SK-N-SH treated with all-trans-retinoic acid at 6 μM for 48 hours (cell line): ENCODE measurements at regions not wholly inside any gene's neighbourhood (a gene's known extent, or its start where the extent isn't known, plus 50 kb on each side); places are given as distances from the start of the nearest gene placed in this dataset.

Experiments used
- ATAC-seq: fragments of 200-7000 bp; cut with Tn5 transposase; 3 replicates; pipeline ENCODE4 v1.9.1; 2020; ENCODE audit warnings: mild to moderate bottlenecking, moderate library complexity
- ARNTL ChIP-seq: fragments of 450-650 bp; formaldehyde crosslinking; IDR thresholded peaks from 2 replicates; pipeline ENCODE4 v1.5.0; 2020; ENCODE audit warnings: low read depth, mild to moderate bottlenecking, moderate library complexity, borderline replicate concordance
- BACH2 ChIP-seq: fragments of 250-450 bp; sonication (Bioruptor Pico); IDR thresholded peaks from 2 replicates; pipeline ENCODE4 v1.9.0; 2021; ENCODE audit warnings: mild to moderate bottlenecking, borderline replicate concordance
- CSDC2 ChIP-seq: fragments of 250-450 bp; sonication (Bioruptor Pico); IDR thresholded peaks from 2 replicates; pipeline ENCODE4 v1.5.0; 2020; ENCODE audit warnings: mild to moderate bottlenecking, moderate library complexity
- ISL1 ChIP-seq: fragments of 250-450 bp; sonication (Bioruptor Pico); IDR thresholded peaks from 2 replicates; pipeline ENCODE4 v2.1.2; 2022; ENCODE audit warnings: mild to moderate bottlenecking, moderate library complexity
- OSR1 ChIP-seq: fragments of 250-450 bp; sonication (Bioruptor Pico); IDR thresholded peaks from 2 replicates; pipeline ENCODE4 v1.8.0; 2022; ENCODE audit warnings: moderate library complexity, mild to moderate bottlenecking, inconsistent platforms
- PPARA ChIP-seq: fragments of 250-450 bp; sonication (Bioruptor Pico); IDR thresholded peaks from 2 replicates; pipeline ENCODE4 v1.5.0; 2020; ENCODE audit warnings: mild to moderate bottlenecking, borderline replicate concordance
- TCF4 ChIP-seq: fragments of 250-450 bp; sonication (Bioruptor Pico); IDR thresholded peaks from 2 replicates; pipeline ENCODE4 v1.8.0; 2021; ENCODE audit warnings: mild to moderate bottlenecking, moderate library complexity, borderline replicate concordance
- TSHZ2 ChIP-seq: fragments of 250-450 bp; sonication (Bioruptor Pico); IDR thresholded peaks from 2 replicates; pipeline ENCODE4 v1.5.0; 2020; ENCODE audit warnings: mild to moderate bottlenecking, moderate library complexity
- ZC3H10 ChIP-seq: fragments of 250-450 bp; sonication (Bioruptor Pico); IDR thresholded peaks from 2 replicates; pipeline ENCODE4 v1.5.1; 2021; ENCODE audit warnings: mild to moderate bottlenecking, moderate library complexity
- ZFP3 ChIP-seq: fragments of 250-450 bp; sonication (Bioruptor Pico); IDR thresholded peaks from 2 replicates; pipeline ENCODE4 v1.5.0; 2020; ENCODE audit warnings: mild to moderate bottlenecking, moderate library complexity
- ZFP30 ChIP-seq: fragments of 450-650 bp; formaldehyde crosslinking; IDR thresholded peaks from 2 replicates; pipeline ENCODE4 v1.5.0; 2022; ENCODE audit warnings: mild to moderate bottlenecking, moderate library complexity
- ZNF565 ChIP-seq: fragments of 450-650 bp; formaldehyde crosslinking; conservative IDR thresholded peaks from 2 replicates; pipeline ENCODE4 v1.5.0; 2020; ENCODE audit warnings: low read depth, mild to moderate bottlenecking, moderate library complexity
- ZNF70 ChIP-seq: fragments of 450-650 bp; formaldehyde crosslinking; IDR thresholded peaks from 2 replicates; pipeline ENCODE4 v1.5.0; 2020; ENCODE audit warnings: mild to moderate bottlenecking, moderate library complexity
- TF ChIP-seq, protein P1 (sequence below): fragments of 250-450 bp; sonication (Bioruptor Pico); IDR thresholded peaks from 2 replicates; pipeline ENCODE4 v1.8.0; 2021; ENCODE audit warnings: low read depth, mild to moderate bottlenecking, moderate library complexity, borderline replicate concordance
- TF ChIP-seq, protein P2 (sequence below): fragments of 250-450 bp; sonication (Bioruptor Pico); IDR thresholded peaks from 2 replicates; pipeline ENCODE4 v1.8.0; 2020; ENCODE audit warnings: mild to moderate bottlenecking, moderate library complexity, borderline replicate concordance
- TF ChIP-seq, protein P3 (sequence below): fragments of 250-450 bp; sonication (Bioruptor Pico); IDR thresholded peaks from 2 replicates; pipeline ENCODE4 v1.5.1; 2021; ENCODE audit warnings: mild to moderate bottlenecking, moderate library complexity
- TF ChIP-seq, protein P4 (sequence below): fragments of 250-450 bp; sonication (Bioruptor Pico); IDR thresholded peaks from 2 replicates; pipeline ENCODE4 v1.5.1; 2020; ENCODE audit warnings: low read depth, mild to moderate bottlenecking, moderate library complexity

GRCh38 chr1:14263225-14263624 is 335.3 kb upstream of the KAZN start:
- no peak for ATAC-seq

GRCh38 chr1:14263671-14264070 is 334.8 kb upstream of the KAZN start:
- TF ChIP-seq PPARA (CRISPR knock-in tag) = no peak
- no peak for TF ChIP-seq ZFP30 (CRISPR knock-in tag)
- no peak for TF ChIP-seq TCF4 (CRISPR knock-in tag)
- TF ChIP-seq BACH2 (CRISPR knock-in tag) = no peak
- no peak for TF ChIP-seq ZC3H10 (CRISPR knock-in tag)
- TF ChIP-seq ARNTL (CRISPR knock-in tag) = no peak
- no peak for TF ChIP-seq TSHZ2
- TF ChIP-seq CSDC2 (CRISPR knock-in tag) = no peak
- TF ChIP-seq ZNF70 = no peak
- TF ChIP-seq ISL1 = no peak
- no peak for TF ChIP-seq ZNF565 (CRISPR knock-in tag)
- TF ChIP-seq, protein P1, sequence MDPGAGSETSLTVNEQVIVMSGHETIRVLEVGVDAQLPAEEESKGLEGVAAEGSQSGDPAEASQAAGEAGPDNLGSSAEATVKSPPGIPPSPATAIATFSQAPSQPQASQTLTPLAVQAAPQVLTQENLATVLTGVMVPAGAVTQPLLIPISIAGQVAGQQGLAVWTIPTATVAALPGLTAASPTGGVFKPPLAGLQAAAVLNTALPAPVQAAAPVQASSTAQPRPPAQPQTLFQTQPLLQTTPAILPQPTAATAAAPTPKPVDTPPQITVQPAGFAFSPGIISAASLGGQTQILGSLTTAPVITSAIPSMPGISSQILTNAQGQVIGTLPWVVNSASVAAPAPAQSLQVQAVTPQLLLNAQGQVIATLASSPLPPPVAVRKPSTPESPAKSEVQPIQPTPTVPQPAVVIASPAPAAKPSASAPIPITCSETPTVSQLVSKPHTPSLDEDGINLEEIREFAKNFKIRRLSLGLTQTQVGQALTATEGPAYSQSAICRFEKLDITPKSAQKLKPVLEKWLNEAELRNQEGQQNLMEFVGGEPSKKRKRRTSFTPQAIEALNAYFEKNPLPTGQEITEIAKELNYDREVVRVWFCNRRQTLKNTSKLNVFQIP (CRISPR knock-in tag) = no peak
- TF ChIP-seq, protein P2, sequence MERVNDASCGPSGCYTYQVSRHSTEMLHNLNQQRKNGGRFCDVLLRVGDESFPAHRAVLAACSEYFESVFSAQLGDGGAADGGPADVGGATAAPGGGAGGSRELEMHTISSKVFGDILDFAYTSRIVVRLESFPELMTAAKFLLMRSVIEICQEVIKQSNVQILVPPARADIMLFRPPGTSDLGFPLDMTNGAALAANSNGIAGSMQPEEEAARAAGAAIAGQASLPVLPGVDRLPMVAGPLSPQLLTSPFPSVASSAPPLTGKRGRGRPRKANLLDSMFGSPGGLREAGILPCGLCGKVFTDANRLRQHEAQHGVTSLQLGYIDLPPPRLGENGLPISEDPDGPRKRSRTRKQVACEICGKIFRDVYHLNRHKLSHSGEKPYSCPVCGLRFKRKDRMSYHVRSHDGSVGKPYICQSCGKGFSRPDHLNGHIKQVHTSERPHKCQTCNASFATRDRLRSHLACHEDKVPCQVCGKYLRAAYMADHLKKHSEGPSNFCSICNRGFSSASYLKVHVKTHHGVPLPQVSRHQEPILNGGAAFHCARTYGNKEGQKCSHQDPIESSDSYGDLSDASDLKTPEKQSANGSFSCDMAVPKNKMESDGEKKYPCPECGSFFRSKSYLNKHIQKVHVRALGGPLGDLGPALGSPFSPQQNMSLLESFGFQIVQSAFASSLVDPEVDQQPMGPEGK (CRISPR knock-in tag) = no peak
- TF ChIP-seq, protein P3, sequence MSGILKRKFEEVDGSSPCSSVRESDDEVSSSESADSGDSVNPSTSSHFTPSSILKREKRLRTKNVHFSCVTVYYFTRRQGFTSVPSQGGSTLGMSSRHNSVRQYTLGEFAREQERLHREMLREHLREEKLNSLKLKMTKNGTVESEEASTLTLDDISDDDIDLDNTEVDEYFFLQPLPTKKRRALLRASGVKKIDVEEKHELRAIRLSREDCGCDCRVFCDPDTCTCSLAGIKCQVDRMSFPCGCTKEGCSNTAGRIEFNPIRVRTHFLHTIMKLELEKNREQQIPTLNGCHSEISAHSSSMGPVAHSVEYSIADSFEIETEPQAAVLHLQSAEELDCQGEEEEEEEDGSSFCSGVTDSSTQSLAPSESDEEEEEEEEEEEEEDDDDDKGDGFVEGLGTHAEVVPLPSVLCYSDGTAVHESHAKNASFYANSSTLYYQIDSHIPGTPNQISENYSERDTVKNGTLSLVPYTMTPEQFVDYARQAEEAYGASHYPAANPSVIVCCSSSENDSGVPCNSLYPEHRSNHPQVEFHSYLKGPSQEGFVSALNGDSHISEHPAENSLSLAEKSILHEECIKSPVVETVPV = no peak
- no peak for TF ChIP-seq ZFP3 (CRISPR knock-in tag)
- TF ChIP-seq, protein P4, sequence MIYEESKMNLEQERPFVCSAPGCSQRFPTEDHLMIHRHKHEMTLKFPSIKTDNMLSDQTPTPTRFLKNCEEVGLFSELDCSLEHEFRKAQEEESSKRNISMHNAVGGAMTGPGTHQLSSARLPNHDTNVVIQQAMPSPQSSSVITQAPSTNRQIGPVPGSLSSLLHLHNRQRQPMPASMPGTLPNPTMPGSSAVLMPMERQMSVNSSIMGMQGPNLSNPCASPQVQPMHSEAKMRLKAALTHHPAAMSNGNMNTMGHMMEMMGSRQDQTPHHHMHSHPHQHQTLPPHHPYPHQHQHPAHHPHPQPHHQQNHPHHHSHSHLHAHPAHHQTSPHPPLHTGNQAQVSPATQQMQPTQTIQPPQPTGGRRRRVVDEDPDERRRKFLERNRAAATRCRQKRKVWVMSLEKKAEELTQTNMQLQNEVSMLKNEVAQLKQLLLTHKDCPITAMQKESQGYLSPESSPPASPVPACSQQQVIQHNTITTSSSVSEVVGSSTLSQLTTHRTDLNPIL (CRISPR knock-in tag) = no peak
- no peak for ATAC-seq

More at GRCh38 chr1:14263225-14263624, 335.3 kb upstream of the KAZN start:
- TF ChIP-seq TCF4 (CRISPR knock-in tag) (0 out of 2 replicates have a peak, but pooled peaks have one; percentile 25), ZNF565 (CRISPR knock-in tag) (no peak)

DNA sequence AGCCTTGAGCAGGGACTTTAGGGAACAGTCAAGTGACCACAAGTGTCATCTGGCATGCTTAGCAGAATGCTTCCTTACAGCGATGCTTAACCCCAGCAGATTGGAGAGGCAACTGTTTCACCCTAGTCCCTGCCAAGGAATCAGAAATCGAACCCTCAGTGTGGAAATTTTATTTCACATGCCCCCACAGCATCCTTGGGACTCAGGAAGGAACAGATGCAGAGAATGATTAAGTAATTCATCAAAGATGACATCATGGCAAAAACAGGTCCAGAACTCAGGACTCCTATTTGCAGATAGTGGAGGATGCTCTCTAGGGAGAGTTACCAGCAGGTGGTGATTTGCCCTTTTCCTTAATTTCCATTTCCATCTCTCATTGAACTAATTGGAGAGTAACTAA is 333.0 kb upstream of the KAZN start:
- TF ChIP-seq CSDC2 (CRISPR knock-in tag) (no peak), TCF4 (CRISPR knock-in tag) (no peak)
- ATAC-seq = no peak

- no peak for ATAC-seq
- TF ChIP-seq TSHZ2 (no peak), ZC3H10 (CRISPR knock-in tag) (no peak), OSR1 (CRISPR knock-in tag) (no peak), ZNF565 (CRISPR knock-in tag) (no peak), ZNF70 (no peak)
- TF ChIP-seq, protein P1 (CRISPR knock-in tag) = no peak
- TF ChIP-seq, protein P3 = no peak
Observed at GRCh38 chr1:14267991-14268390, 330.5 kb upstream of the KAZN start.
